Colonic mucosa (tissue), 4 donors: ENCODE measurements at regions not wholly inside any gene's neighbourhood (a gene's known extent, or its start where the extent isn't known, plus 50 kb on each side); places are given as distances from the start of the nearest gene placed in this dataset.

Source experiments
- DNase-seq: peaks from one replicate; pipeline ENCODE4 v3.0.0-alpha.2; 2020
- H3K27ac ChIP-seq: fragments of 200-600 bp; one replicate; pipeline ENCODE4 v1.8.0; 2021
- H3K27me3 ChIP-seq: fragments of 200-600 bp; one replicate; pipeline ENCODE4 v1.8.0; 2021
- H3K36me3 ChIP-seq: fragments of 200-600 bp; one replicate; pipeline ENCODE4 v1.8.0; 2021
- H3K4me1 ChIP-seq: fragments of 200-600 bp; one replicate; pipeline ENCODE4 v1.8.0; 2021; ENCODE audit warnings: mild to moderate bottlenecking
- H3K4me3 ChIP-seq: fragments of 200-600 bp; one replicate; pipeline ENCODE4 v1.8.0; 2021
- H3K9ac ChIP-seq, 2 donors: one replicate each; pipeline ENCODE4 v1.7.0; 2013; ENCODE audit warnings: control low read depth in 2 of 2, low read depth in 2 of 2, low read length in 2 of 2
- H3K9me3 ChIP-seq: fragments of 200-600 bp; one replicate; pipeline ENCODE4 v1.8.0; 2021
- intact Hi-C: fragments of 100-400 bp; cut with DNase I; formaldehyde crosslinking; loops from one replicate; pipeline ENCODE4 v1.14.1; 2022
- TF ChIP-seq, protein P1 (sequence below): fragments of 200-600 bp; IDR thresholded peaks from one replicate; pipeline ENCODE4 v1.8.0; 2022; ENCODE audit warnings: antibody characterized with exemption, mild to moderate bottlenecking
- donor health status: healthy.
- donor health status: DM: no; HTN: no; CAD: no.
- donor health status: DM: no; HTN: no; CAD: no.

DNA sequence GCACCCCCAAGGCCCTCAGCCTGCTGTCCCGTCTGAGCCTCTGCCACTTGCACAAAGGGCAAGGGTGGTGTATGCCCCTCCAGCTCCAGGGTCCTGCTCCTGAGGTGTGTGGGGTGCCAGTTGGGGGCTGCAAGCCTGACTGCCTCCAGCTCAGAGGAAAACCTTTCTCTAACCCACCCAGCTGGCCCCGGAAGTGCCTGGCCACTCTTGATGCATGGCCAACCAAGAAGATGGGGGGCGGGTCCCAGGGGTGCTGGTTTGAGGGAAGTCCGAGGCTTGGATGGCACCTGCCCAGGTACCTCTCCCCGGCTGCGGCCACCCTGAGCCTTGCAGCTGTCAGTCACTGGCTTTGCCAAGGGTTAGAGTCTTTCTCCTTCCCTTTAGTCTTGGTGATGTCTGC, 112.6 kb upstream of the TMPRSS2 start:
- Histone ChIP-seq H3K27me3 (no peaks in the 10 kb centered on the region), H3K9ac (no peak overlapping the region), H3K4me1 (no peaks in the 10 kb centered on the region), H3K36me3 (no peaks in the 10 kb centered on the region), H3K27ac (no peak overlapping the region), H3K9me3 (no peaks in the 10 kb centered on the region), H3K4me3 (no peak overlapping the region)
- no peak for DNase-seq
- TF ChIP-seq, protein P1, sequence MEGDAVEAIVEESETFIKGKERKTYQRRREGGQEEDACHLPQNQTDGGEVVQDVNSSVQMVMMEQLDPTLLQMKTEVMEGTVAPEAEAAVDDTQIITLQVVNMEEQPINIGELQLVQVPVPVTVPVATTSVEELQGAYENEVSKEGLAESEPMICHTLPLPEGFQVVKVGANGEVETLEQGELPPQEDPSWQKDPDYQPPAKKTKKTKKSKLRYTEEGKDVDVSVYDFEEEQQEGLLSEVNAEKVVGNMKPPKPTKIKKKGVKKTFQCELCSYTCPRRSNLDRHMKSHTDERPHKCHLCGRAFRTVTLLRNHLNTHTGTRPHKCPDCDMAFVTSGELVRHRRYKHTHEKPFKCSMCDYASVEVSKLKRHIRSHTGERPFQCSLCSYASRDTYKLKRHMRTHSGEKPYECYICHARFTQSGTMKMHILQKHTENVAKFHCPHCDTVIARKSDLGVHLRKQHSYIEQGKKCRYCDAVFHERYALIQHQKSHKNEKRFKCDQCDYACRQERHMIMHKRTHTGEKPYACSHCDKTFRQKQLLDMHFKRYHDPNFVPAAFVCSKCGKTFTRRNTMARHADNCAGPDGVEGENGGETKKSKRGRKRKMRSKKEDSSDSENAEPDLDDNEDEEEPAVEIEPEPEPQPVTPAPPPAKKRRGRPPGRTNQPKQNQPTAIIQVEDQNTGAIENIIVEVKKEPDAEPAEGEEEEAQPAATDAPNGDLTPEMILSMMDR, result no peak
- intact Hi-C loops, result no loop called here

DNA sequence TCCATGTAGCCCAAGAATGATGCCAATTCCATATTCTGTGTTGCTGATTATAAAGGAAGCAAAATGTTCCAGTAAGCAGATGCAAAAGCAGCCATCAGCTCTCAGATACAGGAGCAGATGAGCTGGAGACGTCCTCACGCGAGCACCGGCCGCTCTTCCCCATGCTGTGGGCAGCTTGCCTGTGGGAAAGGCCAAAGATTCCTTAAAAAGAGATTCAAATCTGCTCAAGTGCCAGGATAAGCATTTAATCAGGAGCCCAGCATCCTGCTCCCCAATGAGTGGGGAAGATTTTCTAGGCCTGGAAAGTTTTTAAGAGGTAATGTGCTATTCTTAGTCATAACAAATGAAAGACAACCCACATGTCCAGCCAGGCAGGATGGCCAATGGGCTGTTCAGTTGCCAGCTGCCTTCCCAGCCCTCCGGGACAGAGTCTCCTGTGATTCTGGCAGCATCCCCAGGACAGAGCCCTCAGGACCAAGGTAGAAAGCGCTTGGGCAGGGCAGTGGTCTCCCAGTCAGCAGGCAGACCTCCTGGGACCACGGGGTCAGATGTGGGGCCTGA, 108.2 kb upstream of the TMPRSS2 start:
- no peak for DNase-seq
- Histone ChIP-seq H3K36me3 (no peaks in the 10 kb centered on the region), H3K4me1 (peaks cover 12% of the 10 kb centered on the region), H3K4me3 (no peak overlapping the region), H3K9ac (no peak overlapping the region), H3K27me3 (no peaks in the 10 kb centered on the region), H3K9me3 (no peaks in the 10 kb centered on the region), H3K27ac (no peak overlapping the region)
- TF ChIP-seq, protein P1, result no peak
- intact Hi-C loops, result no loop called here

- H3K27me3 ChIP-seq, result no peaks in the 10 kb centered on the region
- no peak for DNase-seq
- H3K9me3 ChIP-seq, result no peaks in the 10 kb centered on the region
- no peak overlapping the region for H3K9ac ChIP-seq
- H3K4me3 ChIP-seq, result no peak overlapping the region
- TF ChIP-seq, protein P1, result no peak
- H3K36me3 ChIP-seq, result no peaks in the 10 kb centered on the region
- H3K27ac ChIP-seq, result no peak overlapping the region
- H3K4me1 ChIP-seq, result peaks cover 12% of the 10 kb centered on the region
- intact Hi-C loops, result no loop called here
Observed at GRCh38 chr21:41615613-41616012, 107.7 kb upstream of the TMPRSS2 start.

DNA sequence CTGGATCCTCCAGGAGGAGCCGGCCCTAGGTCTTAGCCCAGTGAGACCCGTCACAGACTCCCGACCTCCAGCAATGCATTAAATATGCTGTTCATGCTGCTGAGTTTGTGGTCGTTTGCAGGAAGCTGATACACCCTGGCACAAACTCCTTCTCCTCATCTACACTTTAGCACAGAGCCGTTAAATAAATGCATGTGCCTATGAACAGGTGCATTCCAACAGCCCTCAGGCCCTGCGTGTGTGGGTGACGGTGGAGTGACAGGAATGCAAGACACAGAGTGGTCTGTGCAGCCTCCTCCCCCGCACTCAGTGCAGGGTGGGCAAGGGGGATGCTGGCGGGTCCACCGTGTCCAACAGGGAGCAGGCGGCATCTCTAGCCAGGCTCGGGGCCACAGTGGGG, 106.6 kb upstream of the TMPRSS2 start:
- Histone ChIP-seq H3K36me3 (no peaks in the 10 kb centered on the region), H3K9me3 (no peaks in the 10 kb centered on the region), H3K4me3 (no peak overlapping the region), H3K9ac (no peak overlapping the region), H3K27me3 (no peaks in the 10 kb centered on the region), H3K27ac (no peak overlapping the region), H3K4me1 (peaks cover 12% of the 10 kb centered on the region)
- TF ChIP-seq, protein P1, result no peak
- DNase-seq, result no peak
- intact Hi-C loops, result loop anchor here (5.0 kb wide), 1 partner anchor 203 kb away; no protein-coding TSS in a partner anchor

DNA sequence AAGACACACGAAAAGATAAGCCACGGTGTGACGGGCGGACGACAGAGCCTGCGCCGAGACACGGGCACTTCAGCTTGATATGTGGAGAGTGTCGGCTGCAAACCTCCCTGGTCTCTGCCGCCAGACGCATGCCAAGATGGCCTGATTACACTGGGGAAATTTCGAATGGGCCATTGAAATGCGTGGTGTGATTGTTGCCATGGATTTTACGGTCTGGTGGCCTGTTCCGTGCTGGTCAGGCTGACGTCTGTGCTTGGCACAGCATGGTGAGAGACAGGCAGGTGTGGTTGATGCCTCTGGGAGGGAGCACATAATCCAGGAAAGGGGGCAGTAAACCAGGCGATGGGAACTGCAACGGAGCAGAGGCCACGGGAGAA, 105.6 kb upstream of the TMPRSS2 start:
- H3K4me3 ChIP-seq, result no peak overlapping the region
- no peaks in the 10 kb centered on the region for H3K27me3 ChIP-seq
- peaks cover 12% of the 10 kb centered on the region for H3K4me1 ChIP-seq
- H3K27ac ChIP-seq, result no peak overlapping the region
- DNase-seq, result no peak
- no peaks in the 10 kb centered on the region for H3K9me3 ChIP-seq
- TF ChIP-seq, protein P1, result no peak
- intact Hi-C loops, result loop anchor here (2.0 to 5.0 kb wide), 2 partner anchors 165 to 204 kb away; no protein-coding TSS in a partner anchor
- H3K9ac ChIP-seq, result no peak overlapping the region
- H3K36me3 ChIP-seq, result no peaks in the 10 kb centered on the region
